ENCODE measurements at regions not wholly inside any gene's neighbourhood (a gene's known extent, or its start where the extent isn't known, plus 50 kb on each side); places are given as distances from the start of the nearest gene placed in this dataset.

DNA sequence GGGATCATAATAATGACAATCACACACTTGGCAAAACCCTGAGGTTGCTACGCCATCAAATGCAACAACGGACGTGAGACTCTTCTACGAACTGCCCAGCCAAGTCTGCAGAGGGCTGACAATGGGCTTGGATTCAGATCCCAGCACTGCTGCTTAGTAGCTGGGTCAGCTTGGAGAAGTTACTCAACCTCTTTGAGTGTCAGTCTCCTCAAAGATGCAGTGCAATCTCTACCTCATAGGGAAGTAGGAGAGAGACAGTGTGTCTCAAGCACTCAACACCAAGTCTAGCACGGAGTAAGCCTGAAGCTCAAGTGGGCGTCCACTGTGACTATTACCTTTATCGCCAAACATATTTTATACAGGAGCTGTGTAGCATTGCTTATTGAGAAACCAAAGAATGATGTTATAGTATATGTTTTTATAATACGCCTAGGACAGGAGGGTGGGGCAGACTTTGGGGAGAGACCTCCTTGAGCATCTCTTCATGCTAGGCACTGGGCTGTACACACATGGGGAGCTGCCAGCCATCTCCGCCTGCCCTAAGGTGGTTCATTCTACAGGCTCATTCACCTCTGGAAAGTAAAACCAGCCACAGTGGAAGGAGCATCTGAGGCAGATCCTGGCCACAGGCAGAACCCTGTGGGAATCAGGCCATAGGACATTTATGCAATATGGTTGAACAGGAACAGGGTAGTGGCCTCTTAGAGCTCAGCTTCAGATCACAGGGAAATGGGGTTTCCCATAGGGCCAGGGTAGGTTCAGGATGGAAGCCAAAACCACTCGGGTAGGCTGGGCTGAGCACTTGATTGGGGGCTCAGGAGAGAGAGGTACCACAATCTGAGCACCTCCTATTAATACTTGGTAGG lies 160.2 kb downstream of the MRPL14 start:
- DNase-seq (ENCODE audit: low spot score) = no peak

GRCh38 chr6:43966374-43966658 lies 160.9 kb downstream of the MRPL14 start:
- no peak for DNase-seq (ENCODE audit: low spot score)

DNA sequence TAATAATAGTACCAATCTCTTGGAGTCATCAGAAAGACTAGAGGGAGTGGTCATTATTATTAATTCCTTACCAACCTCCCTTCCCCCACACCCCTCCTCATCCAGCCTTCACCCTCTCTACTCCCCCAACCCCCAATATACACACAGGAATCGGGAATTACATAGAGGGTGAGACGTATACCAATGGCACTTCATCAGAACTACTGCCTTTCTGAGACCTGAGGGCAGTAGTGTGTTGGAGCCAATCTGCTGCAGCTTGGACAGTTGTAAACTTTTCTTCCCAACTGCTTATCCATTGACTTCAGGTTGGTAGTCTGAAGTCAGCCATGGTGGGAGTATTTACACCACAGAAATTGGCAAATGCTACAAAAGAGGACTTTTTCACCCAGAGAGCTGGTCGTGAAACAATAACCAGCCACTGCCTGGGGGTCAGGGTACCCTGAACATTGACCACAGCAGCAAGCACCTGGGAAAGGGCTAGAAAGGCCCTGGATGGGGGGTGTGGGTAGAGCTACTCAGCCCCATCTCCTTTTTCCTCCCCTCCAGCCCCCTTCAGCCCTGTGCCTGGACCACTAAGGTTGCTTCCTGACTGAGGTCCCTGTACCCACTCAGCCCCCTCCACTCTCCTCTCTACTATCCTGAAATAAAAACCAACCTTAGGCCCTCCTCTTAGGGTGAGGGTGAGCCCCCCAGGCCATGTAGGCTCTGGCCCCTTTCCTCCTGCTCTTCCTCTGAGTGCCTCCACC lies 161.5 kb downstream of the MRPL14 start:
- no peak for DNase-seq (ENCODE audit: low spot score)

DNA sequence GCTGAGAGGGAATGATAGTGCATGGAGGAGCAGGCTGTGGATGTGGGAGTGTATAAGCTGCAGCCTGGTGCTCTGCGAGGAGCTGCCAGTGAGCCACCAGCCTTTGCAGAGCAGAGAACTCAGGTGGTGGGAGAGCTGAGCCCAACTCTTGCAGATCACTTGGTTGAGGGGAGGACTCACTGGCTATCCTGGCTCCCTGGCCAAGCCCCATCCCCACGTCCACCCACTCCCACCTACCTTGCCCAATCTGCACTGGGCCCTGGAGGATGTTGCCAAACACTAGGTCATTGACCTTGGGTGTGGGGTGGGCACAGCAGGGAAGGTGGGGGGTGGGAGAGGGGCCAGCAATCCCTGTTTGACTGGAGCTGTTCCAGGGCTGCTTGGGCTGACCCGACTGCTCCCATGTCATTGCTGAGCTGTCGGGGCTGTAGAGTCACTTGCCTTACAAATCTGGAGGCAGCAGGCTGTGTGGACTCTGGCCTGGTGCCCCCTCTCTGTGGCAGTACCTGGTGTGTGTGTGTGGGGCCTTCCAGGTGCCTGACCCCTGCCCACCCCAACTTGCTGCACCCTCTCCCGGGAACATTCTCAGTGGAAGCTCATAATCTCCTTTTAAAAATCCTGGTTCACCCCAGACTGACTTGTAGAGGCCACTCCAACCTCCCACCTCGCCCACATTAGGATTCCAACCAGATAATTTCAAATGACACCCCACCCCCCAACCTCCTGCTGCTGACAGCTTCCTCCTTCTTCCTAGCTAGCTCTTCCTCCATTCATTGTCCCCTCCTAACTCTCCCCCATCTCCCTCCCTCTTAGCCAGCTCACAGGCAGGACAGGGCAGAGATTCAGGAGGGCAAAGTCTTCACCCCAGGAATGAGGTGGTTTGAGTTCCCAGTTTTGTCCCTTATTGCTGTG lies 162.3 kb downstream of the MRPL14 start:
- DNase-seq (ENCODE audit: low spot score) = no peak

DNA sequence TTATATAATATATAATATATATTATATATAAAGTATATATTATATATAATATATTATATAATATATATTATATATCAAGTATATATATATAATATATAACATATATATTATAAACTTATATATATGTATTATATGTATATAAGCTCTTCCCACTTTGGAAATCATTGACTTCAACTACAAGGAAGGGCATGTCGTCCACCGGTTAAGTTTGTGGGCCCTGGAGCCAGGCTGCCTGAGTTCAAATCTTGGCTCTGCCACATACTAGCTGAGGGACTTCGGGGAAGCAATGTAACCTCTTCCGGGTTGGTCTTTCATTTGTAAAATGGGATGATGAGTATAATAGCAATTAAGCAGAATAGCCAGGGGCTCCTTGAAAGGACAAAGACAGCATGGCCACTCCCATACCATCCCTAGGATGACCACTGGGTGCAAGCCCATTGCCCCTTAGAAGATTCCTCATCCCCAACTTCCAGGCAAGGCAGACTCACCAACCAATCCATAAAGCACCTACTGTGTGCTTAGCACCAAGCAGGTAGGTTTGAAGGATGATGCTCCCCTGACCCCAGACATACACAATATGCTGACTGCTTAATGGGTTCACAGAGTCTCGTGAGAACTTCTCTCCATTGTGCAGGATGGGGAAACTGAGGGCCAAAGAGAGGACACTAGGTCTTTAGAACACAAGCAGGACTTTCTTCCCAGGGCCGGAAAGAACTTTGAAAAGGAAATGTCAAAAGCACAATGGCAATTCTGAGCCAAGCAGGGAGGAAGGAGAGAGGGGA lies 163.2 kb downstream of the MRPL14 start:
- DNase-seq (ENCODE audit: low spot score) = no peak

DNA sequence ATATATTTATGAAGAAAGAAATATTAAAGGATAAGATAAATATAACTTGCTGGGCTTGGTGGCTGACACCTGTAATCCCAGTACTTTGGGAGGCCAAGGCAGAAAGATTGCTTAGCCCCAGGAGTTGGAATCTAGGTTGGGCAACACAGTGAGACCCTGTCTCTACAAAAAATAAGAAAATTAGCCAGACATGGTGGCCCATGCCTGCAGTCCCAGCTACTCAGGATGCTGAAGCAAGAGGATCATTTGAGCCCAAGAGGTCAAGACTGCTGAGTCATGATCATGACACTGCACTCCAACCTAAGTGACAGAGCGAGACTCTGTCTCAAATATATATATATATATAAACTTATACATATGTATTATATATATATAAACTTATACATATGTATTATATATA lies 164.0 kb downstream of the MRPL14 start:
- DNase-seq (ENCODE audit: low spot score) = no peak

GRCh38 chr6:43962458-43962857 lies 164.8 kb downstream of the MRPL14 start:
- no peak for DNase-seq (ENCODE audit: low spot score)

- DNase-seq (ENCODE audit: low spot score) = no peak
Measured at GRCh38 chr6:43957273-43957672, 170.0 kb downstream of the MRPL14 start.

DNA sequence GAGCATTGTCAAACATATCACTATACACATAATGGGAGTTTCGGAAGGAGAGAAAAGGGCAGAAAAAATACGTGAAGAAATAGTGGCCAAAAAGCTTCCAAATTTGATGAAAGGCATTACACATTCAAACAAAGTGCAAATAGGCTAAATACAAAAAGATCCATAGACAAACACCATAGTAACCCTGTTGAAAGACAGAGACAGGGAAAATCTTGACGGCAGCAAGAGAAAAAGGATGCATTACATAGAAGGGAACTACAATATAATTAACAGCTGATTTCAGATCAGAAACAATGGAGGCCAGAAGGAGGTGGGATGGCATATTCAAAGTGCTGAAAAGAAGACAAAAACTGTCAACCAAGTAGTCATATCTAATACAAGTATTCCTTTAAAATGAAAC lies 170.8 kb downstream of the MRPL14 start:
- no peak for DNase-seq (ENCODE audit: low spot score)

GRCh38 chr6:43954311-43955131 lies 172.7 kb downstream of the MRPL14 start:
- no peak for DNase-seq (ENCODE audit: low spot score)

DNA sequence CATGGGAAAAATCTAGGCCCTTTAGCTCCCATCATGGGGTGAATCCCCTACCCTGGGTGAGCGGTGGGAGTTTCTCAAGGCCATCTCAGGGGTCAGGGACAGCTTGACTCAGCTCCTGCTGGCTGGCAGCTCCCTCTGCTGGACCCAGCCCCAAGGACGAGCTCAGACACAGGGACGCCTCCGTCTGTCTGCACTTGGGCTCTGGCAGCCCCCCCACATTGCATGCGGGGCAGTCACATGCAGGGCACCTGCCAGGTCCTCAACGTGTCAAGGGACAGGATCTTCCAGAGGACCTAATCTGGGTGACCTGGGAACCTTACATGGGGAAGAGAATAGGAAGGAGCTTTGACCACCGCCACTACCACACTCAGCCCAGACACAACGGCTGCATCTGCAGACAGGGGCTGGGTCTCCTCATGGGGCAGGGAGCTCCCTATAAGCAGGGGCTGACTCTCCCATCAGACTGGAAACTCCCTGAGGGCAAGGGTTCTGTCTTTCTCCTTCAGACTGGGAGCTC lies 173.4 kb downstream of the MRPL14 start:
- DNase-seq (ENCODE audit: low spot score) = no peak

- DNase-seq (ENCODE audit: low spot score) = no peak
Measured at GRCh38 chr6:43953256-43953655, 174.0 kb downstream of the MRPL14 start.

GRCh38 chr6:43952746-43953145 lies 174.5 kb downstream of the MRPL14 start:
- no peak for DNase-seq (ENCODE audit: low spot score)

GRCh38 chr6:43951756-43952675 lies 175.2 kb downstream of the MRPL14 start:
- no peak for DNase-seq (ENCODE audit: low spot score)

GRCh38 chr6:43951063-43951755 lies 176.0 kb downstream of the MRPL14 start:
- DNase-seq (ENCODE audit: low spot score) = no peak

DNA sequence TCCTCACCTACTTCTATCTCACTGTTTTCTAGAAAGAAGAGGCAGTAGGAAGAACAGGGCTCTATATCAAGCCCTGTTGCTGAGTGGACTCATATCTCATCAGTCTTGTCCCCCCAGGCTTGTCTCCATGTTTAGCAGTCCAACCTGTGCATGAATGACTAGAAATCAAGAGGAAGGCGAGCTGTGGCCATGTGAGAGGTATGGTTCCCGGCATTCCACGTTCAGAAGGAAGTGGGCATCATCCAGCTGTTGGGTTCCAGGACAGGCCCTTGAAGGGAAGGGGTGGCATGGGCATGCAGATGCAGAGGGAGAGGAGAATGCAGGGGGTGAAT lies 176.6 kb downstream of the MRPL14 start:
- DNase-seq (ENCODE audit: low spot score) = no peak

- no peak for DNase-seq (ENCODE audit: low spot score)
Measured at GRCh38 chr6:43950051-43950605, 177.1 kb downstream of the MRPL14 start.

- no peak for DNase-seq (ENCODE audit: low spot score)
Measured at GRCh38 chr6:43949551-43949991, 177.7 kb downstream of the MRPL14 start.
